HEK293 (cell line): ENCODE measurements at regions not wholly inside any gene's neighbourhood (a gene's known extent, or its start where the extent isn't known, plus 50 kb on each side); places are given as distances from the start of the nearest gene placed in this dataset.

ENCODE experiments used
- CTCF ChIP-seq: fragments of 450-650 bp; formaldehyde crosslinking; IDR thresholded peaks from 2 replicates; pipeline ENCODE4 v1.5.1; 2016; ENCODE audit warnings: missing biosample characterization, missing genetic modification characterization
- KLF10 ChIP-seq: fragments of 450-650 bp; IDR thresholded peaks from 2 replicates; pipeline ENCODE4 v1.5.1; 2018; ENCODE audit warnings: missing biosample characterization, mild to moderate bottlenecking, missing genetic modification characterization
- KLF16 ChIP-seq: fragments of 450-650 bp; formaldehyde crosslinking; IDR thresholded peaks from 2 replicates; pipeline ENCODE4 v1.5.1; 2017; ENCODE audit warnings: missing biosample characterization, missing genetic modification characterization
- MEIS1 ChIP-seq: sonication (generic); formaldehyde crosslinking; IDR thresholded peaks from 2 replicates; pipeline ENCODE4 v1.8.1; 2022; ENCODE audit warnings: missing genetic modification reagents, mild to moderate bottlenecking, borderline replicate concordance
- SCRT2 ChIP-seq: fragments of 450-650 bp; formaldehyde crosslinking; IDR thresholded peaks from 2 replicates; pipeline ENCODE4 v1.5.1; 2016; ENCODE audit warnings: missing biosample characterization, missing genetic modification characterization
- ZBTB1 ChIP-seq: fragments of 450-650 bp; formaldehyde crosslinking; IDR thresholded peaks from 2 replicates; pipeline ENCODE4 v1.5.1; 2016; ENCODE audit warnings: missing biosample characterization, missing genetic modification characterization
- ZBTB10 ChIP-seq: fragments of 450-650 bp; formaldehyde crosslinking; IDR thresholded peaks from 2 replicates; pipeline ENCODE4 v1.5.1; 2016; ENCODE audit warnings: missing biosample characterization, missing genetic modification characterization
- ZBTB11 ChIP-seq: fragments of 450-650 bp; formaldehyde crosslinking; conservative IDR thresholded peaks from 2 replicates; pipeline ENCODE4 v1.5.1; 2016; ENCODE audit warnings: low read depth, missing biosample characterization, missing genetic modification characterization
- ZBTB7A ChIP-seq: fragments of 450-650 bp; formaldehyde crosslinking; IDR thresholded peaks from 2 replicates; pipeline ENCODE4 v1.5.1; 2016; ENCODE audit warnings: low read depth, missing biosample characterization, missing genetic modification characterization
- ZNF138 ChIP-seq: fragments of 450-650 bp; formaldehyde crosslinking; IDR thresholded peaks from 2 replicates; pipeline ENCODE4 v1.5.1; 2016; ENCODE audit warnings: missing biosample characterization, missing genetic modification characterization, borderline replicate concordance
- ZNF473 ChIP-seq: fragments of 450-650 bp; formaldehyde crosslinking; IDR thresholded peaks from 2 replicates; pipeline ENCODE4 v1.5.1; 2017; ENCODE audit warnings: missing biosample characterization, missing genetic modification characterization
- ZNF660 ChIP-seq: fragments of 450-650 bp; IDR thresholded peaks from 2 replicates; pipeline ENCODE4 v1.5.1; 2018; ENCODE audit warnings: missing biosample characterization, mild to moderate bottlenecking, missing genetic modification characterization
- ZNF747 ChIP-seq: fragments of 450-650 bp; formaldehyde crosslinking; IDR thresholded peaks from 2 replicates; pipeline ENCODE4 v1.5.1; 2016; ENCODE audit warnings: missing biosample characterization, missing genetic modification characterization
- ZNF785 ChIP-seq: fragments of 450-650 bp; formaldehyde crosslinking; IDR thresholded peaks from 2 replicates; pipeline ENCODE4 v1.5.1; 2016; ENCODE audit warnings: missing biosample characterization, missing genetic modification characterization

GRCh38 chr3:1477669-1478068 is 384.8 kb downstream of the CNTN6 start:
- TF ChIP-seq CTCF (tag by site-specific recombination): no peak
- TF ChIP-seq ZBTB1 (tag by site-specific recombination): no peak
- no peak for TF ChIP-seq ZNF785 (tag by site-specific recombination)
- TF ChIP-seq ZNF473 (tag by site-specific recombination): no peak
- TF ChIP-seq ZBTB10 (tag by site-specific recombination): no peak
- no peak for TF ChIP-seq ZNF138 (tag by site-specific recombination)
- TF ChIP-seq KLF10: no peak
- TF ChIP-seq MEIS1: no peak
- no peak for TF ChIP-seq ZBTB11 (tag by site-specific recombination)
- TF ChIP-seq ZNF747 (tag by site-specific recombination): no peak
- no peak for TF ChIP-seq ZBTB7A (tag by site-specific recombination)
- no peak for TF ChIP-seq ZNF660 (tag by site-specific recombination)
- TF ChIP-seq KLF16 (tag by site-specific recombination): no peak
- TF ChIP-seq SCRT2: no peak
